Panc1 (cell line): ENCODE measurements at regions not wholly inside any gene's neighbourhood (a gene's known extent, or its start where the extent isn't known, plus 50 kb on each side); places are given as distances from the start of the nearest gene placed in this dataset.
A peak's percentile ranks its signal among the peaks of the same experiment; 100 is the strongest.

Experiments used
- ATAC-seq: fragments of 200-7000 bp; cut with Tn5 transposase; 2 replicates; pipeline ENCODE4 v1.9.1; 2020; ENCODE audit warnings: mild to moderate bottlenecking, moderate library complexity
- BruUV-seq: library from RNA; stranded (reverse); fragments of 400-500 nt; replicated peaks from 2 replicates; lab custom pipeline; 2021; lab: Mats Ljungman, UMichigan
- CTCF ChIA-PET: fragments of 300-600 bp; sonication (Branson Sonifier 250); formaldehyde crosslinking; loops from one replicate; lab custom pipeline; 2022; ENCODE audit warnings: antibody characterized with exemption; lab: Charles Lee
- POLR2A ChIA-PET: fragments of 300-600 bp; sonication (Branson Sonifier 250); formaldehyde crosslinking; loops from one replicate; lab custom pipeline; 2022; ENCODE audit warnings: antibody characterized with exemption; lab: Charles Lee
- DNase-seq: peaks from one replicate; pipeline ENCODE4 v3.0.0-alpha.2; 2010; ENCODE audit warnings: low read depth, low spot score
- H3K27ac ChIP-seq: 2 replicates; pipeline ENCODE4 v1.5.1; 2011; ENCODE audit warnings: mild to moderate bottlenecking, low read length, inconsistent platforms
- H3K27me3 ChIP-seq: fragments of 200-500 bp; sonication (Bioruptor generic); 2 replicates; pipeline ENCODE4 v1.6.0; 2014; ENCODE audit warnings: low read length, inconsistent platforms; ENCODE audit not compliant: control insufficient read depth, insufficient read depth
- H3K36me3 ChIP-seq: fragments of 200-500 bp; sonication (Bioruptor generic); 2 replicates; pipeline ENCODE4 v1.5.1; 2014; ENCODE audit warnings: inconsistent platforms, mild to moderate bottlenecking, low read length, moderate library complexity; ENCODE audit not compliant: control insufficient read depth, insufficient read depth
- H3K4me1 ChIP-seq: 2 replicates; pipeline ENCODE4 v1.5.1; 2011; ENCODE audit warnings: inconsistent platforms, mild to moderate bottlenecking, low read length, moderate library complexity; ENCODE audit not compliant: control insufficient read depth, insufficient read depth
- H3K4me3 ChIP-seq, 2 experiments: 2 replicates each; pipeline ENCODE4 v1.5.1; 2011 to 2012; ENCODE audit warnings: low read depth in 2 of 2, low read length in 2 of 2, mild to moderate bottlenecking in 2 of 2, inconsistent platforms in 1 of 2, moderate library complexity in 1 of 2
- H3K9me3 ChIP-seq: fragments of 200-500 bp; sonication (Bioruptor generic); 2 replicates; pipeline ENCODE4 v1.5.1; 2014; ENCODE audit warnings: low read depth, mild to moderate bottlenecking, inconsistent platforms, low read length, moderate library complexity; ENCODE audit not compliant: control insufficient read depth, insufficient read depth
- POLR2AphosphoS5 ChIP-seq: IDR thresholded peaks from 2 replicates; pipeline ENCODE4 v1.6.1; 2012; ENCODE audit warnings: mild to moderate bottlenecking, low read depth, low read length, moderate library complexity
- SIN3A ChIP-seq: IDR thresholded peaks from 2 replicates; pipeline ENCODE4 v1.6.1; 2012; ENCODE audit warnings: low read depth, mild to moderate bottlenecking, low read length, moderate library complexity, borderline replicate concordance; ENCODE audit not compliant: insufficient read depth
- TCF7L2 ChIP-seq: IDR thresholded peaks from 2 replicates; pipeline ENCODE4 v1.6.1; 2011; ENCODE audit warnings: mild to moderate bottlenecking, low read depth, low read length, inconsistent platforms
- in situ Hi-C: cut with HindIII; loops from 2 replicates; pipeline ENCODE4 v1.10.0; 2016; ENCODE audit warnings: low sequenced_read_pairs, low pct_unique_long_range_greater_than_20kb
- intact Hi-C: fragments of 100-400 bp; cut with micrococcal nuclease; formaldehyde crosslinking; loops from one replicate; pipeline ENCODE4 v1.10.0; 2022; ENCODE audit not compliant: unreplicated experiment
- TF ChIP-seq, protein P1 (sequence below): fragments of 450-650 bp; IDR thresholded peaks from 2 replicates; pipeline ENCODE4 v1.5.1; 2017; ENCODE audit warnings: mild to moderate bottlenecking
- TF ChIP-seq, protein P2 (sequence below), 2 experiments: IDR thresholded peaks; 2 replicates each; pipeline ENCODE4 v1.6.1; 2011 to 2012; ENCODE audit warnings: low read depth in 2 of 2, control low read depth in 1 of 2, low read length in 1 of 2, mild to moderate bottlenecking in 1 of 2, moderate library complexity in 1 of 2; ENCODE audit not compliant: insufficient read depth in 1 of 2

GRCh38 chr7:16982640-16983350 lies 101.0 kb upstream of the AGR3 start:
- H3K36me3 ChIP-seq: no peaks in the 10 kb centered on the region
- H3K4me1 ChIP-seq: peaks cover 20% of the 10 kb centered on the region
- intact Hi-C loops: loop anchor here (2.0 to 5.0 kb wide), 2 partner anchors 318 to 665 kb away; no protein-coding TSS in a partner anchor
- DNase-seq: no peak
- ChIA-PET POLR2A (interaction anchor here (0.7 kb wide), 2 partner anchors 135 to 700 kb away, joined by 11 to 21 read pairs; no protein-coding TSS in a partner anchor), CTCF (interaction anchor here (0.5 to 1.0 kb wide), 5 partner anchors 126 to 635 kb away, joined by 3 to 8 read pairs (median 3); no protein-coding TSS in a partner anchor)
- in situ Hi-C loops: no loop called here
- no TSS peak for BruUV-seq
- H3K27ac ChIP-seq: peak overlapping the region; percentile 36; the same call in 1 of the 2 replicates
- ATAC-seq: no peak
- H3K27me3 ChIP-seq: no peaks in the 10 kb centered on the region
- H3K9me3 ChIP-seq: no peaks in the 10 kb centered on the region
- no peak overlapping the region for H3K4me3 ChIP-seq
- no peak for TF ChIP-seq TCF7L2
- TF ChIP-seq, protein P1, sequence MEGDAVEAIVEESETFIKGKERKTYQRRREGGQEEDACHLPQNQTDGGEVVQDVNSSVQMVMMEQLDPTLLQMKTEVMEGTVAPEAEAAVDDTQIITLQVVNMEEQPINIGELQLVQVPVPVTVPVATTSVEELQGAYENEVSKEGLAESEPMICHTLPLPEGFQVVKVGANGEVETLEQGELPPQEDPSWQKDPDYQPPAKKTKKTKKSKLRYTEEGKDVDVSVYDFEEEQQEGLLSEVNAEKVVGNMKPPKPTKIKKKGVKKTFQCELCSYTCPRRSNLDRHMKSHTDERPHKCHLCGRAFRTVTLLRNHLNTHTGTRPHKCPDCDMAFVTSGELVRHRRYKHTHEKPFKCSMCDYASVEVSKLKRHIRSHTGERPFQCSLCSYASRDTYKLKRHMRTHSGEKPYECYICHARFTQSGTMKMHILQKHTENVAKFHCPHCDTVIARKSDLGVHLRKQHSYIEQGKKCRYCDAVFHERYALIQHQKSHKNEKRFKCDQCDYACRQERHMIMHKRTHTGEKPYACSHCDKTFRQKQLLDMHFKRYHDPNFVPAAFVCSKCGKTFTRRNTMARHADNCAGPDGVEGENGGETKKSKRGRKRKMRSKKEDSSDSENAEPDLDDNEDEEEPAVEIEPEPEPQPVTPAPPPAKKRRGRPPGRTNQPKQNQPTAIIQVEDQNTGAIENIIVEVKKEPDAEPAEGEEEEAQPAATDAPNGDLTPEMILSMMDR: peak; percentile 96; the same call in 1 of the 2 replicates

- H3K9me3 ChIP-seq: no peaks in the 10 kb centered on the region
- in situ Hi-C loops (no loop called here), intact Hi-C loops (loop anchor here (5.0 kb wide), 1 partner anchor 663 kb away; no protein-coding TSS in a partner anchor)
- H3K4me3 ChIP-seq: no peak overlapping the region
- 0 out of 2 replicates have a peak overlapping the region, but pooled peaks have one; percentile 1 for H3K27ac ChIP-seq
- no peaks in the 10 kb centered on the region for H3K27me3 ChIP-seq
- H3K36me3 ChIP-seq: no peaks in the 10 kb centered on the region
- no TSS peak for BruUV-seq
- ChIA-PET CTCF (no interaction called here), POLR2A (no interaction called here)
- TF ChIP-seq, protein P2, sequence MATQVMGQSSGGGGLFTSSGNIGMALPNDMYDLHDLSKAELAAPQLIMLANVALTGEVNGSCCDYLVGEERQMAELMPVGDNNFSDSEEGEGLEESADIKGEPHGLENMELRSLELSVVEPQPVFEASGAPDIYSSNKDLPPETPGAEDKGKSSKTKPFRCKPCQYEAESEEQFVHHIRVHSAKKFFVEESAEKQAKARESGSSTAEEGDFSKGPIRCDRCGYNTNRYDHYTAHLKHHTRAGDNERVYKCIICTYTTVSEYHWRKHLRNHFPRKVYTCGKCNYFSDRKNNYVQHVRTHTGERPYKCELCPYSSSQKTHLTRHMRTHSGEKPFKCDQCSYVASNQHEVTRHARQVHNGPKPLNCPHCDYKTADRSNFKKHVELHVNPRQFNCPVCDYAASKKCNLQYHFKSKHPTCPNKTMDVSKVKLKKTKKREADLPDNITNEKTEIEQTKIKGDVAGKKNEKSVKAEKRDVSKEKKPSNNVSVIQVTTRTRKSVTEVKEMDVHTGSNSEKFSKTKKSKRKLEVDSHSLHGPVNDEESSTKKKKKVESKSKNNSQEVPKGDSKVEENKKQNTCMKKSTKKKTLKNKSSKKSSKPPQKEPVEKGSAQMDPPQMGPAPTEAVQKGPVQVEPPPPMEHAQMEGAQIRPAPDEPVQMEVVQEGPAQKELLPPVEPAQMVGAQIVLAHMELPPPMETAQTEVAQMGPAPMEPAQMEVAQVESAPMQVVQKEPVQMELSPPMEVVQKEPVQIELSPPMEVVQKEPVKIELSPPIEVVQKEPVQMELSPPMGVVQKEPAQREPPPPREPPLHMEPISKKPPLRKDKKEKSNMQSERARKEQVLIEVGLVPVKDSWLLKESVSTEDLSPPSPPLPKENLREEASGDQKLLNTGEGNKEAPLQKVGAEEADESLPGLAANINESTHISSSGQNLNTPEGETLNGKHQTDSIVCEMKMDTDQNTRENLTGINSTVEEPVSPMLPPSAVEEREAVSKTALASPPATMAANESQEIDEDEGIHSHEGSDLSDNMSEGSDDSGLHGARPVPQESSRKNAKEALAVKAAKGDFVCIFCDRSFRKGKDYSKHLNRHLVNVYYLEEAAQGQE (IDR thresholded peaks at IDR 0.05; ENCODE audit: insufficient read depth in 1 of 2, low read depth in 2 of 2, low read length in 1 of 2): no peak
- TF ChIP-seq SIN3A (no peak), POLR2AphosphoS5 (no peak), TCF7L2 (no peak)
- TF ChIP-seq, protein P1: no peak
- ATAC-seq (no peak), DNase-seq (no peak)
- H3K4me1 ChIP-seq: peaks cover 6% of the 10 kb centered on the region; the same call in 1 of the 2 replicates
Observed at GRCh38 chr7:16984375-16984774, 102.6 kb upstream of the AGR3 start.
